ENCODE measurements at regions not wholly inside any gene's neighbourhood (a gene's known extent, or its start where the extent isn't known, plus 50 kb on each side); places are given as distances from the start of the nearest gene placed in this dataset.

GRCh38 chr14:101072531-101072930 lies 169.0 kb upstream of the RTL1 start:
- TF ChIP-seq REST (IDR thresholded peaks at IDR 0.05; ENCODE audit: low read depth, low read length) (no peak), PBX3 (IDR thresholded peaks at IDR 0.05) (no peak), POLR2AphosphoS5 (IDR thresholded peaks at IDR 0.05; ENCODE audit: low read depth, low read length) (no peak), CTCF (IDR thresholded peaks at IDR 0.05) (no peak), GATA2 (CRISPR knock-in tag; IDR thresholded peaks at IDR 0.05) (no peak), FOSL2 (IDR thresholded peaks at IDR 0.05; ENCODE audit: borderline replicate concordance, low read depth) (no peak), ZBTB33 (IDR thresholded peaks at IDR 0.05; ENCODE audit: borderline replicate concordance, low read depth) (no peak), USF1 (IDR thresholded peaks at IDR 0.05; ENCODE audit: borderline replicate concordance, low read depth) (no peak), EZH2phosphoT487 (IDR thresholded peaks at IDR 0.05; ENCODE audit: borderline replicate concordance, low read depth) (no peak), YY1 (IDR thresholded peaks at IDR 0.05; ENCODE audit: low read depth) (no peak), SIN3A (IDR thresholded peaks at IDR 0.05; ENCODE audit: borderline replicate concordance, low read depth, low read length) (no peak), EP300 (IDR thresholded peaks at IDR 0.05; ENCODE audit: borderline replicate concordance in 1 of 2, low read depth in 1 of 2, low read length in 1 of 2) (no peak)

Measured in SK-N-SH (cell line).